ENCODE measurements at regions not wholly inside any gene's neighbourhood (a gene's known extent, or its start where the extent isn't known, plus 50 kb on each side); places are given as distances from the start of the nearest gene placed in this dataset.

DNA sequence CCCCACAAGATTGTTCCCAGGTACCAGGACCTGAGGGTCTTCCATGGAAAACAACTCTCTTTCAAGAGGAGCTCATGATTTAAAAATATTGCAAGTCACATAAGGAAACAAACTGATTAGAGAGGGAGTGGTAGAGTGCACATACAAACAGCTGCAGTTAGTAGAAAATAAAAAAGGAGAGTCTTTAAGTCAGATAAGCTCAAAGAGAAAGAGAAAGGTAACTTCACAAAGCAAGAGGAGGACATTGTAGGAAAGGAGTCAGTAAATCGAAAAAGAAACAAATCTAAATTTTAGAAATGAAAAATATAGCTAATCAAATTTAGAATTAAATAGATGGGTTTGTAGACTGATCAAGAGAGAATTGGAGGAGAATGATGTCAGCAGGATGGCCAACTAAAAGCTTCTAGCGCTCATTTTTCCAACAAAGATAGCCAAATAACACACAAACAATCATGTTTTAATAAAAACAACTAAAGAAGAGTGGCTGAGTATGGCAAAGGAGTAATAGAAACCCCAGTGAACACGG lies 86.1 kb upstream of the CD53 start:
- DNase-seq (ENCODE audit: low spot score) = no peak
- in situ Hi-C loops (cut with MboI; ENCODE audit: low pct_unique_long_range_greater_than_20kb, low sequenced_read_pairs, unreplicated experiment) = loop anchor here (10.0 kb wide), 2 partner anchors 218 to 252 kb away; no protein-coding TSS in a partner anchor
- TF ChIP-seq, protein P1, sequence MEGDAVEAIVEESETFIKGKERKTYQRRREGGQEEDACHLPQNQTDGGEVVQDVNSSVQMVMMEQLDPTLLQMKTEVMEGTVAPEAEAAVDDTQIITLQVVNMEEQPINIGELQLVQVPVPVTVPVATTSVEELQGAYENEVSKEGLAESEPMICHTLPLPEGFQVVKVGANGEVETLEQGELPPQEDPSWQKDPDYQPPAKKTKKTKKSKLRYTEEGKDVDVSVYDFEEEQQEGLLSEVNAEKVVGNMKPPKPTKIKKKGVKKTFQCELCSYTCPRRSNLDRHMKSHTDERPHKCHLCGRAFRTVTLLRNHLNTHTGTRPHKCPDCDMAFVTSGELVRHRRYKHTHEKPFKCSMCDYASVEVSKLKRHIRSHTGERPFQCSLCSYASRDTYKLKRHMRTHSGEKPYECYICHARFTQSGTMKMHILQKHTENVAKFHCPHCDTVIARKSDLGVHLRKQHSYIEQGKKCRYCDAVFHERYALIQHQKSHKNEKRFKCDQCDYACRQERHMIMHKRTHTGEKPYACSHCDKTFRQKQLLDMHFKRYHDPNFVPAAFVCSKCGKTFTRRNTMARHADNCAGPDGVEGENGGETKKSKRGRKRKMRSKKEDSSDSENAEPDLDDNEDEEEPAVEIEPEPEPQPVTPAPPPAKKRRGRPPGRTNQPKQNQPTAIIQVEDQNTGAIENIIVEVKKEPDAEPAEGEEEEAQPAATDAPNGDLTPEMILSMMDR (IDR thresholded peaks at IDR 0.05; ENCODE audit: extremely low read depth, insufficient read depth, missing control alignments) = no peak

DNA sequence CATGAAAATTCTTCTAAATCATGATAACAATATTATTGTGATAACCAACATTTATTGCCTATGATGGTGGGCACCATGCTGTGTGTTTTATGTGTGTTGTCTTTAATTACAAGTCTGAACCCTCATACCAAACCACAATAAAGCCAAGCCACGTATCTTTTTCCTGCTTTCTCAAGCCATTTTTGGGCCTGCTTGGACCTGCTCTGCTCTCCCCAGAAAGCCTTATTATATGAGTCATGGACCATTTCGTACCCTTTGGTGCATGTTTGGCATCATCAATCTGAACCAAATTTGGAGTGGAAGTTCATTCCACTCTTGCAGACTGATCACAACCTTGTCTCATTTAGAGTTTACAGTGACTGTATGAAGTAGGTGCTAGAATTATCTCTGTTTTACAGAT lies 87.3 kb upstream of the CD53 start:
- no peak for DNase-seq (ENCODE audit: low spot score)
- TF ChIP-seq, protein P1 (IDR thresholded peaks at IDR 0.05; ENCODE audit: extremely low read depth, insufficient read depth, missing control alignments) = no peak
- in situ Hi-C loops (cut with MboI; ENCODE audit: low pct_unique_long_range_greater_than_20kb, low sequenced_read_pairs, unreplicated experiment) = loop anchor here (10.0 kb wide), 2 partner anchors 219 to 251 kb away; no protein-coding TSS in a partner anchor

DNA sequence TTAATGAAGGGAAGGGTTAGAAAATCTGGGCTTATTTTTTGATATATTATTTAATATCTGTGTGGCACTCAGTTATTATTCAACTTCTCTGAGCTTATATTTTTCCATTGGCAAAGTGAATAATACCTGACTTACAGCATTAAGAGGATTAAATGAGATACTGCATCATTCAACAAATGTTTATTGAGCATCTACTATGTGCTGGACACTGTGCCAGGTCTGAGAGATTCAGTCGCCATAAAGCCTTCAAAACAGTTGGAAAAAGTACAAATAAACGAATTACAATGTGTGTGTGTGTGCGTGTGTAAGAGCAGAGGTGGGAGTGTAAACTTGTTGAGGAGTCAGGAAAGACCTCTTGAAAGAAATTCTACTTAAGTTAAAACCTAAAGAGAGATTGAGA lies 87.9 kb upstream of the CD53 start:
- in situ Hi-C loops (cut with MboI; ENCODE audit: low pct_unique_long_range_greater_than_20kb, low sequenced_read_pairs, unreplicated experiment) = loop anchor here (10.0 kb wide), 2 partner anchors 220 to 250 kb away; no protein-coding TSS in a partner anchor
- no peak for DNase-seq (ENCODE audit: low spot score)
- TF ChIP-seq, protein P1 (IDR thresholded peaks at IDR 0.05; ENCODE audit: extremely low read depth, insufficient read depth, missing control alignments) = no peak

DNA sequence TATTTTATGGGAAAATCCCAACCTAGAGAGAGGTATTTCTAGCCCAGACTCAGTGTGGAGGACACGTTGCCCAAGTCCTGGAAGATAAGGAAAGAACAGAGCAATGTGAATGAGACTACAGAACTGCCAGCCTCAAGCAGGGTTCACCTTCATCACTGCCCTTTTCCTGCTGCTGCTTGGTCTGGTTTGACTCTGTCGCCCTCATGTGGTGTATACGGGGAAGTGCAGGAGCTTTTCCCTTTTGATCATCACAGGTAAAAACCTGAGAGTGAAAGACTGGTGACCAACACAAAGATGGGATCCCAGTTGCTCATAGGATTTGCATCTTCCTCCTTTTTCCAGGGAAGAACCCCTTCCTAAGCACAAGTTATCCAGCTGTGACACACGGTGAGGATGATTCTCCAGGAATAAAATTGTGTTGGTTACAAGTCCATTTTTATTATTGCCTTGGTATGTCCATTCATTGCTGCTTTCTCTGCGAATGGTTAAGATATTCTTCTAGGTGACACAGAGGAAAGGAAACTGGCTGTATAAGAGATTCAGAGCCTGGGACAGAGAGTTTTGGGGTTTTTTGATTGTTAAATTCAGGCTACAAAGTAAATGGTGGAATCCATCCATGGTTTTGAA lies 89.5 kb upstream of the CD53 start:
- peak; percentile 66 for DNase-seq (ENCODE audit: low spot score)
- in situ Hi-C loops (cut with MboI; ENCODE audit: low pct_unique_long_range_greater_than_20kb, low sequenced_read_pairs, unreplicated experiment) = loop anchor here (10.0 kb wide), 2 partner anchors 221 to 249 kb away; no protein-coding TSS in a partner anchor
- TF ChIP-seq, protein P1 (IDR thresholded peaks at IDR 0.05; ENCODE audit: extremely low read depth, insufficient read depth, missing control alignments) = peak; percentile 92

DNA sequence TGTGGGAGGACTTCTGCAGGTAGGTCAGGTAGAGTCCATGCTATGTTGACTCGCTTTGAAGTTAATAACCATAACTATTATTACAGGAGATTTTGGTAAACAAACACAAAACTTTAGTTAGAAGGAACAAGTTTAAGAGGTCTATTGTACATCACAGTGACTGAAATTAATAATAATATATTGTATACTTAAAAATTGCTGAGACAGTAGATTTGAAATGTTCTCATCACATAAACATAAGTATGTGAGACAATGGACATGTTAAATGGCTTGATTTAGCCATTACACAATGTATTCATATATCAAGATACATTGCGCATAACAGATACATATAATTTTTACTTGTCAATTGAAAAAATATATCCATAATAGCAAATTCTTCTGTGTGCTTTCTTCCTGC lies 91.4 kb upstream of the CD53 start:
- TF ChIP-seq, protein P1 (IDR thresholded peaks at IDR 0.05; ENCODE audit: extremely low read depth, insufficient read depth, missing control alignments) = no peak
- no peak for DNase-seq (ENCODE audit: low spot score)
- in situ Hi-C loops (cut with MboI; ENCODE audit: low pct_unique_long_range_greater_than_20kb, low sequenced_read_pairs, unreplicated experiment) = loop anchor here (10.0 kb wide), 2 partner anchors 223 to 247 kb away; no protein-coding TSS in a partner anchor

DNA sequence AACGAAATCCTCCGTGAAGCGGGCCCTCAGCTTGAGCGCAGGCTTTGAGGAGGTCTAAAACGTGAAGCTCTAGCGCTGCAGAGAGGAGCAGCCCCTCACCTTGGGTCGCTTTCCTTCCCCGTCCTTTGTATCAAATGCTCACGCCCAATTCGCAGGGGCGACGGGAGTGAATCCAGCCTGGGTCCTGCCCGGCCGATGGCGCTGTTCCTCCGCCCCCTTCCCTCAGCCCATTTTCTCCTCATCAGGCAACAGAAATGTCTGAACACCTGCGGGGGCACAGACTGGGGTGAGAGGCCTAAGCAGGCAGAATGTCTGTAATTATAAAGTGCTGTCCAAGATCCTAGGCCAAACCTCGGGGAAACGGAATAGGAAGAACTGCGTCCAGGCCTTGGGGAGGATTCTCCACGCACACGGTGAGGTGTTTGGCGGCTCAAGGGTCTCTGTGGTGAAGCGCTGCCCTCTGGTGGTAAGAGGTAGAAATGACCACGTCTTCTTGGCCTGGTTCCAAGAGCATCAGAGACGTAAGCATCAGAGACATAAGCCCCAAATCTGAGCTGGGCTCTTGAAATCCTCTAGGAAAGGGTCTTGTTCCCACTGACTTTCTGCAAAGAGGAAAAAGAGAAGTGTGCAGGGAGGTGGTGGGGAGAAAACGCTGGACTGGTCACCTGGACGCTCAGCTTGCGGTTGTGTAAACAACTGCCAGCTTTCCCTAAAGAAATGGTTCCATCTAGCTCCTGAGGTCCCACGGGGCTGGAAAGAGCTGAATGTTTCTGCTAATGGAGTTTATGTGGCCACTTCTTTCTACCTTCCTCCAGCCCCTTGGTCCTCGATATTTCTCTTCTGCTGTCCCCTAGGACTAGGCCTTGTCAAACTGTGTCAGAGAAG lies 92.1 kb upstream of the CD53 start:
- DNase-seq (ENCODE audit: low spot score) = peak; percentile 62
- in situ Hi-C loops (cut with MboI; ENCODE audit: low pct_unique_long_range_greater_than_20kb, low sequenced_read_pairs, unreplicated experiment) = loop anchor here (10.0 kb wide), 2 partner anchors 224 to 246 kb away; no protein-coding TSS in a partner anchor
- TF ChIP-seq, protein P1 (IDR thresholded peaks at IDR 0.05; ENCODE audit: extremely low read depth, insufficient read depth, missing control alignments) = peak; percentile 82
